ENCODE measurements at regions not wholly inside any gene's neighbourhood (a gene's known extent, or its start where the extent isn't known, plus 50 kb on each side); places are given as distances from the start of the nearest gene placed in this dataset.
"Not testable (repeated sequence)": the region's sequence is repeated elsewhere in the genome, so short reads cannot be mapped to it uniquely, and the experiment has no call there.

- DNase-seq: no peak
Observed at GRCh38 chr5:125912028-125912427, 511.2 kb upstream of the GRAMD2B start.

GRCh38 chr5:125913200-125913599 is 510.0 kb upstream of the GRAMD2B start:
- no peak for DNase-seq

GRCh38 chr5:125914471-125914870 is 508.7 kb upstream of the GRAMD2B start:
- no peak for DNase-seq

- not testable (repeated sequence) for DNase-seq
Observed at GRCh38 chr5:125923958-125924357, 499.3 kb upstream of the GRAMD2B start.

- no peak for DNase-seq
Observed at GRCh38 chr5:125926172-125926571, 497.0 kb upstream of the GRAMD2B start.

GRCh38 chr5:125928663-125929062 is 494.5 kb upstream of the GRAMD2B start:
- no peak for DNase-seq

- no peak for DNase-seq
Observed at GRCh38 chr5:125950012-125950615, 473.1 kb upstream of the GRAMD2B start.

- DNase-seq: no peak
Observed at GRCh38 chr5:125961150-125961549, 462.1 kb upstream of the GRAMD2B start.

GRCh38 chr5:125965577-125965976 is 457.6 kb upstream of the GRAMD2B start:
- DNase-seq: no peak

GRCh38 chr5:125967576-125967975 is 455.6 kb upstream of the GRAMD2B start:
- no peak for DNase-seq

- no peak for DNase-seq
Observed at GRCh38 chr5:125969011-125969813, 454.0 kb upstream of the GRAMD2B start.

GRCh38 chr5:125969814-125970171 is 453.4 kb upstream of the GRAMD2B start:
- no peak for DNase-seq

- no peak for DNase-seq
Observed at GRCh38 chr5:125970631-125971307, 452.4 kb upstream of the GRAMD2B start.

- no peak for DNase-seq
Observed at GRCh38 chr5:125972706-125973105, 450.5 kb upstream of the GRAMD2B start.

- DNase-seq: no peak
Observed at GRCh38 chr5:125974679-125975078, 448.5 kb upstream of the GRAMD2B start.

- no peak for DNase-seq
Observed at GRCh38 chr5:125976421-125977000, 446.7 kb upstream of the GRAMD2B start.

- no peak for DNase-seq
Observed at GRCh38 chr5:125978015-125978414, 445.2 kb upstream of the GRAMD2B start.

GRCh38 chr5:125979636-125980035 is 443.6 kb upstream of the GRAMD2B start:
- no peak for DNase-seq

- no peak for DNase-seq
Observed at GRCh38 chr5:125981016-125981415, 442.2 kb upstream of the GRAMD2B start.

GRCh38 chr5:125987677-125988255 is 435.4 kb upstream of the GRAMD2B start:
- no peak for DNase-seq

- DNase-seq: no peak
Observed at GRCh38 chr5:125992050-125992449, 431.2 kb upstream of the GRAMD2B start.

GRCh38 chr5:125999271-126000030 is 423.8 kb upstream of the GRAMD2B start:
- not testable (repeated sequence) for DNase-seq

GRCh38 chr5:126000507-126000906 is 422.7 kb upstream of the GRAMD2B start:
- DNase-seq: no peak

Measured in KG1 (cell line).